ENCODE measurements at regions not wholly inside any gene's neighbourhood (a gene's known extent, or its start where the extent isn't known, plus 50 kb on each side); places are given as distances from the start of the nearest gene placed in this dataset.

DNA sequence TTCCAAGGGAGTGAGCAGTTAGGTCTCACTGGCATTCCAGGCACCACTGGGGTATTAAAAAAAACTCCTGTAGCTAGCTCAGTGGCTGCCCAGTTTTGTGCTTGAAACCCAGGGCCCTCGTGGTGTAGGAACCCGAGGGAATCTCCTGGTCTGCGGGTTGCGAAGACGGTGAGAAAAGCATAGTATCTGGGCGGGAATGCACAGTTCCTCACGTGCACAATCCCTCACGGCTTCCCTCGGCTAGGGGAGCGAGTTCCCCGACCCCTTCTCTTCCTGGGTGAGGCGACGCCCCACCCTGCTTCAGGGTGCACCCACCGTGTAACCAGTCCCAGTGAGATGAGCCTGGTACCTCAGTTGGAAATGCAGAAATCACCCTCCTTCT lies 50.5 kb upstream of the PGBD5 start:
- TF ChIP-seq, protein P1, sequence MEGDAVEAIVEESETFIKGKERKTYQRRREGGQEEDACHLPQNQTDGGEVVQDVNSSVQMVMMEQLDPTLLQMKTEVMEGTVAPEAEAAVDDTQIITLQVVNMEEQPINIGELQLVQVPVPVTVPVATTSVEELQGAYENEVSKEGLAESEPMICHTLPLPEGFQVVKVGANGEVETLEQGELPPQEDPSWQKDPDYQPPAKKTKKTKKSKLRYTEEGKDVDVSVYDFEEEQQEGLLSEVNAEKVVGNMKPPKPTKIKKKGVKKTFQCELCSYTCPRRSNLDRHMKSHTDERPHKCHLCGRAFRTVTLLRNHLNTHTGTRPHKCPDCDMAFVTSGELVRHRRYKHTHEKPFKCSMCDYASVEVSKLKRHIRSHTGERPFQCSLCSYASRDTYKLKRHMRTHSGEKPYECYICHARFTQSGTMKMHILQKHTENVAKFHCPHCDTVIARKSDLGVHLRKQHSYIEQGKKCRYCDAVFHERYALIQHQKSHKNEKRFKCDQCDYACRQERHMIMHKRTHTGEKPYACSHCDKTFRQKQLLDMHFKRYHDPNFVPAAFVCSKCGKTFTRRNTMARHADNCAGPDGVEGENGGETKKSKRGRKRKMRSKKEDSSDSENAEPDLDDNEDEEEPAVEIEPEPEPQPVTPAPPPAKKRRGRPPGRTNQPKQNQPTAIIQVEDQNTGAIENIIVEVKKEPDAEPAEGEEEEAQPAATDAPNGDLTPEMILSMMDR (IDR thresholded peaks at IDR 0.05; ENCODE audit: low read depth, low read length, missing input control): no peak
- no peak for TF ChIP-seq SP1 (IDR thresholded peaks at IDR 0.05)
- TF ChIP-seq HNF4A (conservative IDR thresholded peaks at IDR 0.05): no peak
- TF ChIP-seq, protein P2, sequence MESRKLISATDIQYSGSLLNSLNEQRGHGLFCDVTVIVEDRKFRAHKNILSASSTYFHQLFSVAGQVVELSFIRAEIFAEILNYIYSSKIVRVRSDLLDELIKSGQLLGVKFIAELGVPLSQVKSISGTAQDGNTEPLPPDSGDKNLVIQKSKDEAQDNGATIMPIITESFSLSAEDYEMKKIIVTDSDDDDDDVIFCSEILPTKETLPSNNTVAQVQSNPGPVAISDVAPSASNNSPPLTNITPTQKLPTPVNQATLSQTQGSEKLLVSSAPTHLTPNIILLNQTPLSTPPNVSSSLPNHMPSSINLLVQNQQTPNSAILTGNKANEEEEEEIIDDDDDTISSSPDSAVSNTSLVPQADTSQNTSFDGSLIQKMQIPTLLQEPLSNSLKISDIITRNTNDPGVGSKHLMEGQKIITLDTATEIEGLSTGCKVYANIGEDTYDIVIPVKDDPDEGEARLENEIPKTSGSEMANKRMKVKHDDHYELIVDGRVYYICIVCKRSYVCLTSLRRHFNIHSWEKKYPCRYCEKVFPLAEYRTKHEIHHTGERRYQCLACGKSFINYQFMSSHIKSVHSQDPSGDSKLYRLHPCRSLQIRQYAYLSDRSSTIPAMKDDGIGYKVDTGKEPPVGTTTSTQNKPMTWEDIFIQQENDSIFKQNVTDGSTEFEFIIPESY (IDR thresholded peaks at IDR 0.05): no peak
- no peak for TF ChIP-seq TAF1 (conservative IDR thresholded peaks at IDR 0.05)
- TF ChIP-seq YY1 (IDR thresholded peaks at IDR 0.05): no peak
- TF ChIP-seq, protein P3, sequence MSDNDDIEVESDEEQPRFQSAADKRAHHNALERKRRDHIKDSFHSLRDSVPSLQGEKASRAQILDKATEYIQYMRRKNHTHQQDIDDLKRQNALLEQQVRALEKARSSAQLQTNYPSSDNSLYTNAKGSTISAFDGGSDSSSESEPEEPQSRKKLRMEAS (IDR thresholded peaks at IDR 0.05): no peak
- TF ChIP-seq GABPA (IDR thresholded peaks at IDR 0.05 in 1 of 2, conservative IDR thresholded peaks at IDR 0.05 in 1 of 2): no peak
- TF ChIP-seq, protein P4, sequence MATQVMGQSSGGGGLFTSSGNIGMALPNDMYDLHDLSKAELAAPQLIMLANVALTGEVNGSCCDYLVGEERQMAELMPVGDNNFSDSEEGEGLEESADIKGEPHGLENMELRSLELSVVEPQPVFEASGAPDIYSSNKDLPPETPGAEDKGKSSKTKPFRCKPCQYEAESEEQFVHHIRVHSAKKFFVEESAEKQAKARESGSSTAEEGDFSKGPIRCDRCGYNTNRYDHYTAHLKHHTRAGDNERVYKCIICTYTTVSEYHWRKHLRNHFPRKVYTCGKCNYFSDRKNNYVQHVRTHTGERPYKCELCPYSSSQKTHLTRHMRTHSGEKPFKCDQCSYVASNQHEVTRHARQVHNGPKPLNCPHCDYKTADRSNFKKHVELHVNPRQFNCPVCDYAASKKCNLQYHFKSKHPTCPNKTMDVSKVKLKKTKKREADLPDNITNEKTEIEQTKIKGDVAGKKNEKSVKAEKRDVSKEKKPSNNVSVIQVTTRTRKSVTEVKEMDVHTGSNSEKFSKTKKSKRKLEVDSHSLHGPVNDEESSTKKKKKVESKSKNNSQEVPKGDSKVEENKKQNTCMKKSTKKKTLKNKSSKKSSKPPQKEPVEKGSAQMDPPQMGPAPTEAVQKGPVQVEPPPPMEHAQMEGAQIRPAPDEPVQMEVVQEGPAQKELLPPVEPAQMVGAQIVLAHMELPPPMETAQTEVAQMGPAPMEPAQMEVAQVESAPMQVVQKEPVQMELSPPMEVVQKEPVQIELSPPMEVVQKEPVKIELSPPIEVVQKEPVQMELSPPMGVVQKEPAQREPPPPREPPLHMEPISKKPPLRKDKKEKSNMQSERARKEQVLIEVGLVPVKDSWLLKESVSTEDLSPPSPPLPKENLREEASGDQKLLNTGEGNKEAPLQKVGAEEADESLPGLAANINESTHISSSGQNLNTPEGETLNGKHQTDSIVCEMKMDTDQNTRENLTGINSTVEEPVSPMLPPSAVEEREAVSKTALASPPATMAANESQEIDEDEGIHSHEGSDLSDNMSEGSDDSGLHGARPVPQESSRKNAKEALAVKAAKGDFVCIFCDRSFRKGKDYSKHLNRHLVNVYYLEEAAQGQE (IDR thresholded peaks at IDR 0.05): no peak
- no peak for TF ChIP-seq EGR1 (IDR thresholded peaks at IDR 0.05; ENCODE audit: low read depth in 2 of 2)
- TF ChIP-seq, protein P5, sequence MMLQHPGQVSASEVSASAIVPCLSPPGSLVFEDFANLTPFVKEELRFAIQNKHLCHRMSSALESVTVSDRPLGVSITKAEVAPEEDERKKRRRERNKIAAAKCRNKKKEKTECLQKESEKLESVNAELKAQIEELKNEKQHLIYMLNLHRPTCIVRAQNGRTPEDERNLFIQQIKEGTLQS (IDR thresholded peaks at IDR 0.05): no peak
- no peak for TF ChIP-seq JUND (IDR thresholded peaks at IDR 0.05)
- TF ChIP-seq RAD21 (IDR thresholded peaks at IDR 0.05): no peak
- TF ChIP-seq RXRA (IDR thresholded peaks at IDR 0.05): no peak
